ENCODE measurements at regions not wholly inside any gene's neighbourhood (a gene's known extent, or its start where the extent isn't known, plus 50 kb on each side); places are given as distances from the start of the nearest gene placed in this dataset.

DNA sequence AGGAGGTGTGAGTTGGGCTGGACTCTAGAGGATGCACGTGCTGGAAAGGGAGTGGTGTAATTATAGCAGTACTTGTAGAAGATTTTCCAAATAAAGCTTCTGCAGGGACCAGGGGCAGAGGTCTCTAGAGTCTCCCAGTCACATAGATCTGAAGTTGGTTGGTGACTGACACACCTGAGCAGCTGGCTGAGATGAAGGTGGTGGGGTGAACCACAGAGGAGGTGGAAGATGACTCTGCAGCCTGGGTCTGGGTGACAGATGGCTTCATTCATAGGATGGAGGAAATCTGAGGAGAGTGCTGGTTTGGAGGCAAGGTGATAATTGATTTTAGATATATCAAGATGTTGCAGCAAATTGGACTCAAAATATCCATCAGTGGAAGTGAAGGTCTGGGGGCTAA lies 178.9 kb upstream of the IVNS1ABP start:
- no peaks in the 10 kb centered on the region for H3K9me1 ChIP-seq (replicated peaks; ENCODE audit: control insufficient read depth, extremely low read depth, insufficient read depth, low read length)
- POLR2A ChIA-PET, result no interaction called here
- CTCF ChIA-PET, result interaction anchor here (0.8 to 1.0 kb wide), 3 partner anchors 9 to 13 kb away, joined by 3 read pairs; no protein-coding TSS in a partner anchor
- FAIRE-seq, result no peak
- dilution Hi-C loops (cut with MboI; ENCODE audit: extremely low pct_ligation_motif_present, low sequenced_read_pairs), result no loop called here
- H4K20me1 ChIP-seq (replicated peaks; ENCODE audit: control insufficient read depth, extremely low read depth, insufficient read depth, low read length), result no peaks in the 10 kb centered on the region
- H3K4me2 ChIP-seq (ENCODE audit: insufficient read depth, low read length), result no peak overlapping the region
- H3K36me3 ChIP-seq (ENCODE audit: control insufficient read depth in 2 of 2, extremely low read depth in 1 of 2, insufficient read depth in 2 of 2, low read length in 2 of 2), result no peaks in the 10 kb centered on the region
- peaks cover 8% of the 10 kb centered on the region for H3K4me1 ChIP-seq (ENCODE audit: control insufficient read depth, extremely low read depth, insufficient read depth, low read length)
- H3K4me3 ChIP-seq (replicated peaks in 1 of 3; ENCODE audit: insufficient read depth in 1 of 3, low read depth in 1 of 3, low read length in 3 of 3), result no peak overlapping the region
- H3K79me2 ChIP-seq (ENCODE audit: control insufficient read depth, insufficient read depth, low read length), result no peaks in the 10 kb centered on the region
- TF ChIP-seq POLR2A (IDR thresholded peaks at IDR 0.05; ENCODE audit: low read depth, low read length) (no peak), GATA2 (IDR thresholded peaks at IDR 0.05; ENCODE audit: insufficient read depth, insufficient read length, low read depth, low read length) (no peak)
- BruUV-seq (replicated peaks), result no TSS peak
- intact Hi-C loops (cut with micrococcal nuclease), result no loop called here
- H3K27me3 ChIP-seq (ENCODE audit: control insufficient read depth in 2 of 2, insufficient read depth in 2 of 2, low read length in 2 of 2), result no peaks in the 10 kb centered on the region
- DNase-seq (ENCODE audit: low read depth, low spot score), result no peak
- H3K9ac ChIP-seq (replicated peaks; ENCODE audit: extremely low read depth, insufficient read depth, low read length), result no peak overlapping the region
- H3K27ac ChIP-seq (ENCODE audit: insufficient read depth, low read depth, low read length), result no peak overlapping the region
- H2AFZ ChIP-seq (ENCODE audit: low read depth, low read length), result no peak overlapping the region
- H3K9me3 ChIP-seq (replicated peaks; ENCODE audit: control insufficient read depth, insufficient read depth, low read length), result no peaks in the 10 kb centered on the region

GRCh38 chr1:185495007-185495406 lies 178.0 kb upstream of the IVNS1ABP start:
- Histone ChIP-seq H3K27me3 (ENCODE audit: control insufficient read depth in 2 of 2, insufficient read depth in 2 of 2, low read length in 2 of 2) (no peaks in the 10 kb centered on the region), H3K9ac (replicated peaks; ENCODE audit: extremely low read depth, insufficient read depth, low read length) (no peak overlapping the region), H3K4me1 (ENCODE audit: control insufficient read depth, extremely low read depth, insufficient read depth, low read length) (peaks cover 6% of the 10 kb centered on the region), H3K4me3 (replicated peaks in 1 of 3; ENCODE audit: insufficient read depth in 1 of 3, low read depth in 1 of 3, low read length in 3 of 3) (no peak overlapping the region), H2AFZ (ENCODE audit: low read depth, low read length) (no peak overlapping the region), H3K9me1 (replicated peaks; ENCODE audit: control insufficient read depth, extremely low read depth, insufficient read depth, low read length) (no peaks in the 10 kb centered on the region), H3K79me2 (ENCODE audit: control insufficient read depth, insufficient read depth, low read length) (no peaks in the 10 kb centered on the region), H3K36me3 (ENCODE audit: control insufficient read depth in 2 of 2, extremely low read depth in 1 of 2, insufficient read depth in 2 of 2, low read length in 2 of 2) (no peaks in the 10 kb centered on the region), H3K4me2 (ENCODE audit: insufficient read depth, low read length) (no peak overlapping the region), H4K20me1 (replicated peaks; ENCODE audit: control insufficient read depth, extremely low read depth, insufficient read depth, low read length) (no peaks in the 10 kb centered on the region), H3K27ac (ENCODE audit: insufficient read depth, low read depth, low read length) (no peak overlapping the region), H3K9me3 (replicated peaks; ENCODE audit: control insufficient read depth, insufficient read depth, low read length) (no peaks in the 10 kb centered on the region)
- intact Hi-C loops (cut with micrococcal nuclease) (no loop called here), dilution Hi-C loops (cut with MboI; ENCODE audit: extremely low pct_ligation_motif_present, low sequenced_read_pairs) (no loop called here)
- FAIRE-seq (peak; percentile 84), DNase-seq (ENCODE audit: low read depth, low spot score) (peak; percentile 35)
- TF ChIP-seq POLR2AphosphoS5 (IDR thresholded peaks at IDR 0.05; ENCODE audit: insufficient read depth, low read depth, low read length), result no peak
- TF ChIP-seq MYC (IDR thresholded peaks at IDR 0.05; ENCODE audit: low read depth, low read length), result no peak
- no peak for TF ChIP-seq POLR2A (IDR thresholded peaks at IDR 0.05; ENCODE audit: low read depth, low read length)
- TF ChIP-seq CTCF (IDR thresholded peaks at IDR 0.05; ENCODE audit: extremely low read depth in 1 of 2, insufficient read depth in 1 of 2, low read depth in 1 of 2, low read length in 2 of 2), result no peak
- TF ChIP-seq JUN (IDR thresholded peaks at IDR 0.05; ENCODE audit: borderline replicate concordance, insufficient read depth, insufficient read length, low read depth), result no peak
- TF ChIP-seq, protein P1, sequence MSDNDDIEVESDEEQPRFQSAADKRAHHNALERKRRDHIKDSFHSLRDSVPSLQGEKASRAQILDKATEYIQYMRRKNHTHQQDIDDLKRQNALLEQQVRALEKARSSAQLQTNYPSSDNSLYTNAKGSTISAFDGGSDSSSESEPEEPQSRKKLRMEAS (IDR thresholded peaks at IDR 0.05; ENCODE audit: insufficient read depth, insufficient read length), result no peak
- no peak for TF ChIP-seq EZH2 (IDR thresholded peaks at IDR 0.05; ENCODE audit: borderline replicate concordance, low read depth, low read length, severe bottlenecking)
- no peak for TF ChIP-seq GATA2 (IDR thresholded peaks at IDR 0.05; ENCODE audit: insufficient read depth, insufficient read length, low read depth, low read length)
- TF ChIP-seq FOS (IDR thresholded peaks at IDR 0.05; ENCODE audit: borderline replicate concordance, insufficient read depth, low read length), result no peak
- POLR2A ChIA-PET, result no interaction called here
- CTCF ChIA-PET, result interaction anchor here (0.8 to 1.0 kb wide), 2 partner anchors 8 to 9 kb away, joined by 3 read pairs; no protein-coding TSS in a partner anchor
- no TSS peak for BruUV-seq (replicated peaks)

Data from endothelial cell of umbilical vein (primary cell).